Naive B cell (primary cell): ENCODE measurements at regions not wholly inside any gene's neighbourhood (a gene's known extent, or its start where the extent isn't known, plus 50 kb on each side); places are given as distances from the start of the nearest gene placed in this dataset.
A peak's percentile ranks its signal among the peaks of the same experiment; 100 is the strongest.

ENCODE experiments used
- ATAC-seq, 2 donors: fragments of 150-1000 bp; cut with Tn5 transposase; 2 replicates each; pipeline ENCODE4 v1.10.0; 2021; ENCODE audit warnings: low read depth in 2 of 2, mild to moderate bottlenecking in 2 of 2, moderate library complexity in 2 of 2
- DNase-seq: peaks from one replicate; pipeline ENCODE4 v3.0.0; 2022
- H3K27ac Mint-ChIP-seq, 6 donors: one replicate each; pipeline ENCODE4 v1.8.0; 2020 to 2022; ENCODE audit warnings: mild to moderate bottlenecking in 6 of 6, mixed read lengths in 6 of 6, moderate library complexity in 5 of 6, inconsistent platforms in 2 of 6
- H3K27me3 Mint-ChIP-seq, 3 donors: one replicate each; pipeline ENCODE4 v1.8.0; 2021 to 2022; ENCODE audit warnings: mixed read lengths in 3 of 3, mild to moderate bottlenecking in 1 of 3
- H3K36me3 Mint-ChIP-seq, 2 donors: one replicate each; pipeline ENCODE4 v1.8.0; 2020 to 2022; ENCODE audit warnings: mixed read lengths in 2 of 2, inconsistent platforms in 1 of 2, mild to moderate bottlenecking in 1 of 2
- H3K4me1 Mint-ChIP-seq, 3 donors: one replicate each; pipeline ENCODE4 v1.8.0; 2020 to 2022; ENCODE audit warnings: mixed read lengths in 3 of 3, inconsistent platforms in 1 of 3, mild to moderate bottlenecking in 1 of 3, moderate library complexity in 1 of 3
- H3K4me3 Mint-ChIP-seq, 8 donors: one replicate each; pipeline ENCODE4 v1.8.0; 2020 to 2022; ENCODE audit warnings: mild to moderate bottlenecking in 8 of 8, mixed read lengths in 8 of 8, moderate library complexity in 8 of 8, inconsistent platforms in 2 of 8
- H3K9me3 Mint-ChIP-seq, 7 donors: one replicate each; pipeline ENCODE4 v1.8.0; 2020 to 2022; ENCODE audit warnings: mixed read lengths in 7 of 7, mild to moderate bottlenecking in 5 of 7, inconsistent platforms in 2 of 7, moderate library complexity in 1 of 7

DNA sequence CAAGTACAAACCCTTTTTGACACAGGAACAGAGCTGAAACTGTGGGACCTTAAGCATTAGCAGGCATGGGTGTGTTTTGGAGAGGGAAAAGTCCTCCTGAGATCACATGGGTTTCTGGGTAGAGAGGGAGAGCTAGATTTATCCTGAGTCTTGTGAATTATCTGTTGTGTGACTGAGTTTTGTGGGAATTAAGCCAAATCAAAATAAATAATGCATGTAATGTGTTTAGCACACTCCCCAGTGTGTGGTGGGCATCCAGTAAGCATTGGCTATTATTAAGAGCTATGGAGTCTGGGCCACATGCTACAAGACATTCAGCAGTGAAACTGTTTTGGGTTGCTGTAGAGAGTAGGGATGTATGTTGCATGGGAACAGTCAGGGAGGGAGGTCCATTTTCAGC is 75.3 kb upstream of the JAG1 start:
- H3K4me3 Mint-ChIP-seq: peak overlapping the region in 1 of 8 donors; percentile 2
- H3K36me3 Mint-ChIP-seq: no peaks in the 10 kb centered on the region
- peaks cover 0 to under 1% (median 0%) of the 10 kb centered on the region in 3 donors for H3K27me3 Mint-ChIP-seq
- ATAC-seq: no peak
- peaks cover 0 to 9% (median 0%) of the 10 kb centered on the region in 7 donors for H3K9me3 Mint-ChIP-seq
- DNase-seq: no peak
- no peaks in the 10 kb centered on the region for H3K4me1 Mint-ChIP-seq
- H3K27ac Mint-ChIP-seq: no peak overlapping the region

DNA sequence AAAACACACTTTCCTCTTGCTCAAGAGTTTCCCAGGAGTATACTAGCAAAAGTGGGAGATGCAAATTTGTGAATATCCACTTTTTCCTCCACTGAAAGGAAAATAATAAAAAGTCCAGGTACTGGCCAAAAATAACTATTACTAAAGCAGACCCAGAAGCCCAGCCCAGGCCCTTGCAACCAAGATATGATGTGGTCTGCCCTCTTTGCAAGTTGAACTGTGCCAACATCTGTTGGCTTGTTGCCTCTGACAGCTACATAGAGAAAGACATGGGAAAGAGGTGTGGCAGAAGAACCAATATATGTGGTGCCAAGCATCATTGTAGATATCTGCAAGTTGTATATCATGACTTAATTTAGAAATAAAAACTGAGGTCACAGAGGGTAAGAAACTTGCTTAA is 78.4 kb upstream of the JAG1 start:
- Mint-ChIP-seq H3K36me3 (no peaks in the 10 kb centered on the region), H3K27ac (no peak overlapping the region), H3K9me3 (peaks cover 0 to 8% (median 0%) of the 10 kb centered on the region in 7 donors), H3K4me1 (no peaks in the 10 kb centered on the region), H3K4me3 (no peak overlapping the region), H3K27me3 (peaks cover 0 to 15% (median 11%) of the 10 kb centered on the region in 3 donors)
- DNase-seq: no peak
- no peak for ATAC-seq

DNA sequence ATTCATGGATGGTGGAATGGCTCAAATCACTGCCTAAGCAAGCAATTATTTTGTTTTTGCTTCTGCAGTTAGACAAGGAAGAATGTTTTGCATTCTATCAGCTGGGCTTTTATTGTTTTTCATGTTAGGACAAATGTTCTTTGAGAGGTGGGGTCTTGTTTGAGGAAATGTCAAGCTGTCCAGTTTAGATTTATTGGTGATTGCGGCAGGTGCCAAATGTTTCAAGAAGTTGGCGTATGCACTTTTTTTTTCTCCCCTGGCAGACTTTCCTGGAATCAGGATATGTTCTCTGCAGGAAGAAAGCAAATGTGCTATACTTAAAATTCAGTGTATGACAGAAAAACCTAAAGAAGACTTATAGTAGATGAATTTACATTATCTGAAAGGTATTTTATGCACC is 81.0 kb upstream of the JAG1 start:
- Mint-ChIP-seq H3K4me3 (no peak overlapping the region), H3K9me3 (peaks cover 0 to 5% (median 0%) of the 10 kb centered on the region in 7 donors), H3K27me3 (peaks cover 0 to 15% (median 11%) of the 10 kb centered on the region in 3 donors), H3K36me3 (no peaks in the 10 kb centered on the region), H3K4me1 (no peaks in the 10 kb centered on the region), H3K27ac (no peak overlapping the region)
- no peak for DNase-seq
- no peak for ATAC-seq

- Mint-ChIP-seq H3K36me3 (no peaks in the 10 kb centered on the region), H3K27ac (no peak overlapping the region), H3K4me3 (no peak overlapping the region), H3K4me1 (no peaks in the 10 kb centered on the region), H3K9me3 (peaks cover 0 to 3% (median 0%) of the 10 kb centered on the region in 7 donors), H3K27me3 (peaks cover 0 to 15% (median 11%) of the 10 kb centered on the region in 3 donors)
- DNase-seq (no peak), ATAC-seq (no peak)
Measured at GRCh38 chr20:10758446-10758845, 84.6 kb upstream of the JAG1 start.

GRCh38 chr20:10761232-10761631 is 87.4 kb upstream of the JAG1 start:
- no peak overlapping the region for H3K4me3 Mint-ChIP-seq
- DNase-seq (no peak), ATAC-seq (no peak)
- no peak overlapping the region for H3K27ac Mint-ChIP-seq
- H3K9me3 Mint-ChIP-seq: peaks cover 0 to 4% (median 2%) of the 10 kb centered on the region in 7 donors
- no peaks in the 10 kb centered on the region for H3K4me1 Mint-ChIP-seq
- H3K36me3 Mint-ChIP-seq: no peaks in the 10 kb centered on the region
- H3K27me3 Mint-ChIP-seq: peaks cover 0 to 6% (median 5%) of the 10 kb centered on the region in 3 donors

DNA sequence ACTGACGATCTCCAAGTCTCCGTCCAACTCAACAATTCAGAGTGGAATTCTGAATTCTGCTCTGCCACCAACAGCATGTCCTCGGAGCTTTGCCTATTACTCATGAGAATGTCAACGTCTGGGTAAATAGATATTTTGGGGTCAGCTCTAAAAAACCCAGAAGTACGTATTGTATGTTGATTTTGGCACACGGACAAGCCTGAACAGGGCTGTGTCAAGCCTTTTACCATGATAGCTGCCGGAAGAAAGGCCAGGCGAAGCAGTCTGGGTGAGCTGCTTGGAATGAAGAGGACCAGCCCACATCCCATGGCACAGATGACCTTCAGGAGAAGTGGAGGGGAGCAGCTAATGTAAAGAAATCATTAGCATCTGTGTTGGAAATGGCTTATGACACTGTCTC is 88.0 kb upstream of the JAG1 start:
- H3K4me1 Mint-ChIP-seq: no peaks in the 10 kb centered on the region
- H3K27me3 Mint-ChIP-seq: peaks cover 0 to under 1% (median 0%) of the 10 kb centered on the region in 3 donors
- no peaks in the 10 kb centered on the region for H3K36me3 Mint-ChIP-seq
- no peak overlapping the region for H3K4me3 Mint-ChIP-seq
- peaks cover 0 to 7% (median under 1%) of the 10 kb centered on the region in 7 donors for H3K9me3 Mint-ChIP-seq
- H3K27ac Mint-ChIP-seq: no peak overlapping the region
- DNase-seq (no peak), ATAC-seq (no peak)

- DNase-seq: no peak
Measured at GRCh38 chr20:10762216-10762615, 88.4 kb upstream of the JAG1 start.

GRCh38 chr20:10763112-10763511 is 89.3 kb upstream of the JAG1 start:
- DNase-seq (no peak), ATAC-seq (no peak)
- H3K4me1 Mint-ChIP-seq: no peaks in the 10 kb centered on the region
- H3K27ac Mint-ChIP-seq: no peak overlapping the region
- H3K36me3 Mint-ChIP-seq: no peaks in the 10 kb centered on the region
- no peaks in the 10 kb centered on the region for H3K27me3 Mint-ChIP-seq
- no peak overlapping the region for H3K4me3 Mint-ChIP-seq
- peaks cover 0 to 9% (median 0%) of the 10 kb centered on the region in 7 donors for H3K9me3 Mint-ChIP-seq

More at GRCh38 chr20:10762216-10762615, 88.4 kb upstream of the JAG1 start:
- no peaks in the 10 kb centered on the region for H3K36me3 Mint-ChIP-seq
- H3K4me3 Mint-ChIP-seq: no peak overlapping the region
- no peak for ATAC-seq
- H3K4me1 Mint-ChIP-seq: no peaks in the 10 kb centered on the region
- peaks cover 0 to 9% (median 0%) of the 10 kb centered on the region in 7 donors for H3K9me3 Mint-ChIP-seq
- H3K27me3 Mint-ChIP-seq: no peaks in the 10 kb centered on the region
- no peak overlapping the region for H3K27ac Mint-ChIP-seq

GRCh38 chr20:10769700-10770099 is 95.9 kb upstream of the JAG1 start:
- Mint-ChIP-seq H3K4me3 (no peak overlapping the region), H3K9me3 (peaks cover 0 to 5% (median under 1%) of the 10 kb centered on the region in 7 donors), H3K27ac (no peak overlapping the region), H3K36me3 (no peaks in the 10 kb centered on the region), H3K4me1 (no peaks in the 10 kb centered on the region), H3K27me3 (peaks cover 0 to 9% (median 0%) of the 10 kb centered on the region in 3 donors)
- ATAC-seq (no peak), DNase-seq (no peak)

DNA sequence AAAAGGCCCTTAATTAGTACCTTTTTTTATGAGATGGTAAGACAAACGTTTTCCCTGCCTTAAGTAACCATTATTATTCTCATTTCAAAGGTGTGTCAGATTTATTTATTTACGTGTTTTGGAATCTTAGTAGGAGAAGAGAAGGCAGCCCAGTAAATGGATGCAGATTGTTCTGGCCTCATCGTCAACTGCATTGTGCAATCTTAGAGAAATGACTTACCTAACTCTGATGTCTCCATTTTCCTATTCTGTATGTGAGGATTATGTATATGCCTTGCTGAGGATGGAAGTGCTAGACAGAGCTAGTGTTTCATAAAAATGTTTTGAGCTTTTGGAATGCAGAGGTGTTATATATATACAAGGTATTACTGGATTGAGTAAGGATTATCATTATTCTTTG is 97.0 kb upstream of the JAG1 start:
- H3K4me1 Mint-ChIP-seq: no peaks in the 10 kb centered on the region

GRCh38 chr20:10771435-10772140 is 97.8 kb upstream of the JAG1 start:
- H3K4me1 Mint-ChIP-seq: no peaks in the 10 kb centered on the region
- H3K27me3 Mint-ChIP-seq: peaks cover 0 to 9% (median 0%) of the 10 kb centered on the region in 3 donors
- no peak overlapping the region for H3K4me3 Mint-ChIP-seq
- peaks cover 0 to 3% (median 0%) of the 10 kb centered on the region in 7 donors for H3K9me3 Mint-ChIP-seq
- ATAC-seq: no peak
- DNase-seq: no peak
- H3K36me3 Mint-ChIP-seq: no peaks in the 10 kb centered on the region
- no peak overlapping the region for H3K27ac Mint-ChIP-seq

More for the DNA sequence above, 97.0 kb upstream of the JAG1 start:
- ATAC-seq: no peak
- Mint-ChIP-seq H3K36me3 (no peaks in the 10 kb centered on the region), H3K27me3 (peaks cover 0 to 9% (median 0%) of the 10 kb centered on the region in 3 donors), H3K27ac (no peak overlapping the region), H3K9me3 (peaks cover 0 to 4% (median 0%) of the 10 kb centered on the region in 7 donors), H3K4me3 (no peak overlapping the region)
- DNase-seq: no peak

- H3K27ac Mint-ChIP-seq: no peak overlapping the region
- H3K4me1 Mint-ChIP-seq: no peaks in the 10 kb centered on the region
- peaks cover 0 to 2% (median 0%) of the 10 kb centered on the region in 7 donors for H3K9me3 Mint-ChIP-seq
- no peaks in the 10 kb centered on the region for H3K36me3 Mint-ChIP-seq
- peaks cover 0 to 9% (median 0%) of the 10 kb centered on the region in 3 donors for H3K27me3 Mint-ChIP-seq
- DNase-seq (no peak), ATAC-seq (no peak)
- H3K4me3 Mint-ChIP-seq: no peak overlapping the region
Measured at GRCh38 chr20:10774357-10774943, 100.7 kb upstream of the JAG1 start.

DNA sequence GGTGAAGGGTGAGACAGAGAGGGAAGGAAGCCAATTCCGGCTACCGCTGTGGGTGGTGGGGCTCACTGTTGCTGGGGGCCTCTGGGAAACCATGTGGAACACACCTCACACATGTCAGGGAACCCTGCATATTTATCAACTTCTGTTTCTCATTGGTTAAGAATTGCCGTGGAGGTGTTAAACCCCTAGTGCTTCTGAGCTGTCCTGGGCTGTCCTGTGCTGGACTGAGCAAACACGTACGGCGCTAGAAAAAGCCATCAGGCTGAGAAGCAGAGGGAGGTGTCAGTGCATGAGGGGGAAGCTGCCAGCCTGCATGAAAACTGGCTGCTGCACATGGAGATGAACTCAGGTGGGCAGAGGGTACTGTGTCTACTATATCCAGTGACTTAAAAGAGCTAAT is 103.9 kb upstream of the JAG1 start:
- peaks cover 0 to 13% (median 0%) of the 10 kb centered on the region in 3 donors for H3K27me3 Mint-ChIP-seq
- no peak overlapping the region for H3K4me3 Mint-ChIP-seq
- no peak overlapping the region for H3K27ac Mint-ChIP-seq
- no peak for DNase-seq
- peaks cover 0 to 2% (median 0%) of the 10 kb centered on the region in 7 donors for H3K9me3 Mint-ChIP-seq
- H3K36me3 Mint-ChIP-seq: no peaks in the 10 kb centered on the region
- H3K4me1 Mint-ChIP-seq: no peaks in the 10 kb centered on the region
- ATAC-seq: no peak

DNA sequence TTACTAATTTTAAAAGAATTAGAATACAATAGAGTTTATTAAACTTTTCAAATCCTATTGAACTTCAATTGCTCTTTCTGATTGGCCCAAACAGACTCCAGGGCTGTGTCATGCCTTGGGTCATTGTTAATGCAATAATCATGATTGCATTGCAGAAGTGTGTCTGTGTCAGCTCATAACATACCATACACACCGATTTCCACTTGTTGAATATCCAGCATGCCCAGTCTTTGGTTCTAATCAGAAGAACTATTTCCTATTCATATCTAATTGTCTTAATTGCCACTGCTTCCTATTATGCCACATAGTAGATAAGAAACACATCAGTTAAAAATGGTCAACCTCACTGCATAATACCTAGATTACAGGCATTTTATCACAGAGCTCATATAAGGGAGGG is 106.1 kb upstream of the JAG1 start:
- no peaks in the 10 kb centered on the region for H3K9me3 Mint-ChIP-seq
- no peak overlapping the region for H3K4me3 Mint-ChIP-seq
- H3K36me3 Mint-ChIP-seq: no peaks in the 10 kb centered on the region
- H3K27ac Mint-ChIP-seq: no peak overlapping the region
- H3K4me1 Mint-ChIP-seq: no peaks in the 10 kb centered on the region
- H3K27me3 Mint-ChIP-seq: peaks cover 0 to 4% (median 0%) of the 10 kb centered on the region in 3 donors
- no peak for ATAC-seq
- DNase-seq: no peak
